NCI-H1105 treated with DMSO at 0.1 percent for 48 hours (cell line): ENCODE measurements at regions not wholly inside any gene's neighbourhood (a gene's known extent, or its start where the extent isn't known, plus 50 kb on each side); places are given as distances from the start of the nearest gene placed in this dataset.
"Not testable (repeated sequence)": the region's sequence is repeated elsewhere in the genome, so short reads cannot be mapped to it uniquely, and the experiment has no call there.

Experiments
- DNase-seq: peaks from one replicate; lab custom pipeline; 2025; lab: John Stamatoyannopoulos, UW

GRCh38 chr2:215745331-215745730, 268.0 kb downstream of the MREG start:
- DNase-seq, result no peak

GRCh38 chr2:215744514-215744913, 268.8 kb downstream of the MREG start:
- no peak for DNase-seq

DNA sequence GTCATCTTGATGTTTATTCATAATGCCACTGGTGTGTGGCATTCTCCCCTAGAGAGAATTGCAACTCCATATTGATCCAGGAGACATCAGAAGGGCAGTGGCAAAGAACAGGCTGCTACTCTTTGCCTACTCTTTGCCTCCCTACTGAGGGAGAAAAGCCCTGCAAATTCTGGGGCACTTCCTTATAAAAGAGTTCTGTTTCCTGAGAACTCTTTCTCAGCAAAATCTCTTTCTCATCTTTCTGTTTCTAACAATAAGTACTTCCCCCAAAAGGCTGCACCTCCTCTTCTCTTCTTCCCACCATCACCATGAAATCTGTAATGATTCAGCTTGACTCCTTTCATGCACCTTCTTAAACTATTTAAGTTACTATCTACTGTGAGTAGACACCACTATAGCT, 270.3 kb downstream of the MREG start:
- DNase-seq, result no peak

DNA sequence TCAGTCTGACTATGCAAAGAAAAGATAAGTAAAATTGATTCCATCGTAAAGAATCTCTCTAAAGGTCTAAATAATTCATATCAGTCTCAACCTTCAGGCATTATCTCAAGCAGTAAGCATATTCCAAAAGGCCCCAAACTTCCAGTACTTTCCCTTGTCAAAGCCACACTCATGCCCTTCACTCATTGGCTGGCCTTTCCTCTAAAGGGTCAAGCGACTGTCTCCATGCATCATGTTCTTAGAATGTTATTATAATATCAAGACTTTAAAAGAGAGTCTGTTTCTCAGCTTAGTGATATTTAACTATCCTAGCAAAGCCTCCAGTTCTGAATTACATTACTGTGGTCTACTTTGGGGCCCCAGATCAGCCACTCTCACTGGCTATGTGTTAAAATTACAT, 271.3 kb downstream of the MREG start:
- DNase-seq, result no peak

GRCh38 chr2:215740071-215740470, 273.3 kb downstream of the MREG start:
- DNase-seq, result no peak

DNA sequence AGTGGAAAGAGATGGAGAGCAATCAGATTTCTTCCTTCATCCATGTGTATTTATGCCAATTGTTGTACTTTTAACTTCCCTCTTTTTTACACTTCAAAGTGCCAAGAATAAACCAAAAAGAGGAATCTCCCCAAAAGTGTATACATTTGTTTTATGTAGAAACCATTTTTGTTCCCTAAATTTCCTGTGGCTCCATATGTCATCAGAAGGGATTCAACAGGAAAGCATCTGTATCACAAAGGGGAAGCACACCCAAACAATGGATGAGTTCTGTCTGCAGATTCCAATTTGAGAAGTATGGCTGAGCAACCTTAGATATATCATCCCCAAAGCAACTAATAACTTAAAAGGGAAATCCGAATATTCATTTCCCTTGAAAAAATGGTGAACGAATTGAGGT, 275.0 kb downstream of the MREG start:
- DNase-seq, result no peak

GRCh38 chr2:215737477-215737876, 275.9 kb downstream of the MREG start:
- DNase-seq, result no peak

- no peak for DNase-seq
These were observed 276.6 kb downstream of the MREG start for GRCh38 chr2:215736653-215737290.

DNA sequence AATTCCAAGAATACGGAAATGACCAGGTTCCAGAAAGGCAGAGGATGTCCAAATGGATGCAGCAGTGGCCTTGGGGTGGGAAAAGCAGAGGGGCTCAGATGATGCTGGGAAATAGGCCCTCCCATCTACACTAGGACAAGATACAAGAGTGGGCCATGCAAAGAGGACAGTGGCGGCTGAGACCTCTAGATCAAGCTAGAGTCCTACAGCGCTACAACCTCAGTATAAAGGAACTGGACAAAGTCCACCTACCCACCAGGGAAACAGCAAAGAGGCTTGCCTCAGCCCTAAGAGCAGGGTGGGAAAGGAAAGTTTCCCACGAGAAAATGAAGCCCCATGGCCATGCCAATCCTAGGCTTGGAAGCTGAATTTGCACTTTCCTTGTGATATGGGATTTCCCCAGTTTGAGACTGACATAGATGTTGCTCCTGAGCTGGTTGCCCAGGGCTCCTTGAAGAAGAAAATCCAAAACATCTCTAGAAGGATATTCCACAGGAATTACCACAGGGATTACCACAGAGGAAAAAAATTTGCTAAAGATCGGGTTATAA, 282.2 kb downstream of the MREG start:
- no peak for DNase-seq

GRCh38 chr2:215729985-215730620, 283.2 kb downstream of the MREG start:
- DNase-seq, result no peak

- DNase-seq, result no peak
These were observed 284.8 kb downstream of the MREG start for GRCh38 chr2:215728504-215729065.

GRCh38 chr2:215727507-215728503, 285.5 kb downstream of the MREG start:
- no peak for DNase-seq

- DNase-seq, result no peak
These were observed 287.3 kb downstream of the MREG start for GRCh38 chr2:215726070-215726469.

- no peak for DNase-seq
These were observed 288.3 kb upstream of the FN1 start for GRCh38 chr2:215724146-215724545.

GRCh38 chr2:215723631-215724011, 287.8 kb upstream of the FN1 start:
- no peak for DNase-seq

DNA sequence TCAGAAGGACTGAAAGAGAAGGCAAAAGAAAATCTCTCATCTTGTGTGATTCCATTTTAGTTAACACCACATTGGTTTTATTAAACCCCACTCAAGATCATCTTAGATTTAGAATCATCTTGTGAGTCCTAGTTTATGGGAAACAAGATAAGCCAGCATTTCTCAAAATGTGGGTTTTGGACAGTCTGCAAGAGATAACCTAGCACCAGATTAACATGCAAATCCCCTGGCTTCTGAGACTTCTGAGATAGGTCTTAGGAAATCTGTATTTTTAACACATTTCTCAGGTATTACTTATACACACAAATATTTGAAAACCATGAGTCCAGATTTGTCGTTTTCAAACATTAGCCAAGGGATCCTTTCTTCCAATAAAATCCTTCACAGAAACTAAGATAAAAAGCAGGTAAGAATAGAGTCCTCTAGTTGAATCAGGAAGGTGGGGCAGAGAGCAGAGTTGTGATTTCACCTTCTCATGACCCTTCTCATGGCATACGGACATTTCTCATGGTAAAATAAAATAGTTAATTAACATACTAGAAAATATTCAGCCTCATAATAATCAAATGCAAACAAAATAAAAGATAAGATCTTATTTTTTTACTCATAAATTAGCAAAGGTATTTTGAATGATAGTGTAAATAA, 287.2 kb upstream of the FN1 start:
- DNase-seq, result no peak

GRCh38 chr2:215722125-215722524, 286.3 kb upstream of the FN1 start:
- no peak for DNase-seq

DNA sequence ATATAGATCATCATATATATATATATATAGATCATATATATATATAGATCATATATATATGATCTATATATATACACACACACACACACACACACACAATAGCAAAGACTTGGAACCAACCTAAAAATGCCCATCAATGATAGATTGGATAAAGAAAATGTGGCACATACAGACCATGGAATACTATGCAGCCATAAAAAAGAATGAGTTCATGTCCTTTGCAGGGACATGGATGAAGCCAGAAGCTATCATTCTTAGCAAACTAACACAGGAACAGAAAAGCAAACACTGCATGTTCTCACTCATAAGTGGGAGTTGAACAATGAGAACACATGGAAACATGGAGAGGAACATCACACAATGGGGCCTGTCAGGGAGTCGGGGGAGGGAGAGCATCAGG, 285.6 kb upstream of the FN1 start:
- not testable (repeated sequence) for DNase-seq

DNA sequence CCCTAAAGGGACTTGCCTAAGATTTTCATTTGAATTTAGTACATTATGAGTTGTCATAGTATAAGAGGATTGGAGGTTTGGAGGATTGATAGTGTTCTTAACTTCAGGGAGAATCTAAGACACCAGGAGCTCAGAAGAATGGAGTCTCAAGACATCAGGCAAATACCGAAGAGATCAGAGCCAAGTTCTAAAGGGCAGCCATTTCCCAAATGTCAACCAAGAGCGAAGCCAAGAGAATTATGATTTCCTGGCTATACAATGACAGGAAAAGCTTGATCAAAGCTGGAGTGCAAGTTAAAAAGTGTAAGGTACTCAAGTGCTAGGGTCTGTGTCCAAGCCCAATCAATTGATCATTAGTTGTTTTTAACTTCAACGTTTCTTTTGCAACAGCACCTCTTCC, 283.0 kb upstream of the FN1 start:
- DNase-seq, result no peak

DNA sequence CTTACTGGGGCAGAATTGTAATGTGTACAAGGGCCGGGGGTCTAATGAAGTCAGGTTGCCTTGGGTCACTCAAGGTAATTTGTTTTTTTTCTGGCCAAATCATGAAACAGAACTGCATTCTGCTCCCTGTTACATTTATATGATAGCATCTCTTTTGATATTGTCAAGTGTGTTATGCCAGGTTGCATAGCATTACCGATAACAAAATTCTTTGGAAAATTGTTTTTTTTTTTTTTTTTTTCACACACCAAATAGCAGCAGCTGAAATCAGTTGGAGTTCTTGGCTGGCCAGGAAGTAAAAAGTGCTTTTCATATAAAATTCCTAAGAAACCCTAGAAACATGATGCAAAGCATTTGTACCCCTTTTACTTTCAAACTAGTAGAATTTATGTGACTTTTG, 282.6 kb upstream of the FN1 start:
- DNase-seq, result no peak

GRCh38 chr2:215717501-215718381, 281.9 kb upstream of the FN1 start:
- no peak for DNase-seq
